Right renal cortex interstitium (tissue), 3 donors: ENCODE measurements at regions not wholly inside any gene's neighbourhood (a gene's known extent, or its start where the extent isn't known, plus 50 kb on each side); places are given as distances from the start of the nearest gene placed in this dataset.
"Not testable (repeated sequence)": the region's sequence is repeated elsewhere in the genome, so short reads cannot be mapped to it uniquely, and the experiment has no call there.

ENCODE experiments used
- DNase-seq, 3 donors: peaks; one replicate each; pipeline ENCODE4 v3.0.0-alpha.2; 2013; ENCODE audit warnings: low read depth in 3 of 3, low spot score in 2 of 3

DNA sequence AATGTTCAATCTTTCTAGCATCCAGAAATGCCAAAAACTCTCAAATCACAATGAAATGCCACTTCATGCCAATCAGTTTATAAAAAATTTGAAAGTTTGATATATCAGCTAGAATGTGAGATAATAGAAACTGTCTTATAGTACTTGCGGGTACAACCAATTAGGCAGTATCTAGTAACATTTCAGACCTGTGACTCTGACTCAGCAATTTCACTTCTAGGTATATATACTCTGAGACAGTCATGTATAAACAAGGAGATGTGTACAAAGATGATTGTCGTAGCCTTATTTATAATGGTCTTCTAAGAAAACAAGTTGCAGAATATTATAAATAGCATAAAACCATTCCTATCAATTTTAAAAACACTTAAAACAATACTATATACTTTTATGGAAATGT lies 252.3 kb upstream of the PODXL start:
- no peak for DNase-seq

DNA sequence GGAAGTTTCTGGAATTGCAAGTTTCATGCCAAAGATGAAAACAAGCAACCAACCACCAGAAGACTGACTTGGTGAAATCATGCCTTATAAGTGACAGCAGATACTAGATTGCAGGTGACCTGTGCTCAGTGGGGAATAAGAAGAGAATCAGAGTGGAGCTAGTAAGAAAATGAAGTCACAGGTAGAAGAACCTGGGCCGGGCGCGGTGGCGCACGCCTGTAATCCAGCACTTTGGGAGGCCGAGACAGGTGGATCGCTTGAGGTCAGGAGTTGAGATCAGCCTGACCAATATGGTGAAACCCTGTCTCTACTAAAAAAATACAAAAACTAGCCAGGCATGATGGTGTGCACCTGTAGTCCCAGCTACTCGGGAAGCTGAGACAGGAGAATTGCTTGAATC lies 251.7 kb upstream of the PODXL start:
- not testable (repeated sequence) for DNase-seq

DNA sequence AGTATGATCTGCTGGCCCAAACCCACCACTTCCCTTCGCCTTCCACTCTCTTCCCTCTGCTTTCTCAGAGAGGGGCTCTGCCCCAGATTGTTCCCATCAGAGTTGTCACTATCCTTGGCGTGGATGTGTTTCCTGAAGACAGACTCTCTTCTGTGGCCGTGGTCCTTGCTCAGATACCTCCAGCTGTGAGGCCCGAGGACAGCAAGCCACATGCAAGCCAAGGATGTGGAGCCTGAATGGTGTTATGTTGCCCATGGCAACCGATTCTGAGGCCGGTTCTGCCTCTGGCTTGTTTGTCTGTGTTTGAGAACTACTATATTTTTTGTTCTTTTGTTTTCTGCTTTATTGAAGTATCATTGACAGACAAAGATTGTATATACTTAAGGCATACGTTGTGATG lies 247.4 kb upstream of the PODXL start:
- no peak for DNase-seq

DNA sequence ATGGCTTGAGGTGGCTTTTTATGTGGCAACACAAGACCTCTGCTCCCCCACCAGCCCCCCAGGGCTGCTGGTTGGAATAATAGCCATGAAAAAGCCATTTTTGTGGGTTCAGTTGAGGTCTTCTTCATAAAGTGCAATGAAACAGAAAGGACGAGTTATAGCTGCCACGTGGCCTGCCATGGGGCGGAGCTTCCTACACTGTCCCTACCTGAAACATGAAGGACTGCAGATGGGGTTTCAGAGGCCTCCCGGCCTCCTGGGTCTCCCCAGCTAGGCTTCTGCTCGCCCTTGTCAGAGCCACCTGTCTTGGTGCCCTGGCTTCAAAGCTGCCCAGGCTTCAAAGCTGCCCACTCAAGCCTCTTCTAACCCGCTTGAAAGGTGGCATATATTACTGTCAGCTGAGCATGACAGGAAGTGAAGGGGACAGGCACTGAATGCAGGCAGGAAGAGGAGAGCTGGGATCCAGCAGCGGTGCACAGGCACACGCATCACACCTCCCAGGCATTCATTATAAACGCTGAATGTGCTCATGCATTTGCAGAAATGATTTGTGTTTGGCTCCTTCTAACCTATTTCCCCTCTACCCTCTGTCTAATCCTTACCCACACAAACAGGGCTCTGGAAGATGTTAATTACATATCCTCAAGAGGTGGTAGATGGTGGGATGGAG lies 245.9 kb upstream of the PODXL start:
- DNase-seq: no peak

DNA sequence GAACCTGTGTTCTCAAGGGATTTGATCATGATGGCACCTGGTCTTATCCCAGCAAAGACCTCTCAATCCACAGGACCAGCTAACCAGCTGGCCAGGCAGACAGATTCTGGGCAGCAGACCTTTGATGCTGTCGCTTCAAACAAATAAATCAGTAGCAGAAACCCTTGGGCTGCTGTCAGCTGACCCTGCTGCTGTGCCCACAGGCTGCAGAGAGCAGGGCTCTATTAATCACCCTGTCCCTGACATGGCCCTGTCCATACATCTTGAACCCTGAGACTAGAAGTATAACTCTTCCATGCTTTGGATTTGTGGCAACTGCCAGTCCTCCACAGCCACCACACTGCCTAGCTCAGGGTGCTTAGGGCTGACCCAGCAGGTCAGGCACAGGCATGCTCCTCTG lies 244.1 kb upstream of the PODXL start:
- no peak for DNase-seq

DNA sequence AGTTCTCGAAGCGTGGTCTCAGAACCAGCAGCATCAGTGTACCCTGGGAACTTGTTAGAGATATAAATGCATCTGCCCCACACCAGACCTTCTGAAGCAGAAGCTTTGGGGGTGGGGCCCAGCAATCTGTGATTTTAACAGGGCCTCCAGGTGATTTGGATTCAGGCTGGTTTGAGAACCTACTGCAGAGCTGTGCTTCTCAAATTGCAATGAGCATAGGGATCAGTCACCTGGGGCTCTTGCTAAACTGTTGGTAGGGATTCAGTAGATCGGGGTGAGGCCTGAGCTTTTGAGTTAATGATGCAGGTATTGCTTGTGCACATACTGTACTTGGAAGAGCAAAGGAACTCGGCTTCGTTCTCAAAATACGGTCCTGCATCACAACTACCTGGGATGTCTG lies 243.6 kb upstream of the PODXL start:
- DNase-seq: no peak

DNA sequence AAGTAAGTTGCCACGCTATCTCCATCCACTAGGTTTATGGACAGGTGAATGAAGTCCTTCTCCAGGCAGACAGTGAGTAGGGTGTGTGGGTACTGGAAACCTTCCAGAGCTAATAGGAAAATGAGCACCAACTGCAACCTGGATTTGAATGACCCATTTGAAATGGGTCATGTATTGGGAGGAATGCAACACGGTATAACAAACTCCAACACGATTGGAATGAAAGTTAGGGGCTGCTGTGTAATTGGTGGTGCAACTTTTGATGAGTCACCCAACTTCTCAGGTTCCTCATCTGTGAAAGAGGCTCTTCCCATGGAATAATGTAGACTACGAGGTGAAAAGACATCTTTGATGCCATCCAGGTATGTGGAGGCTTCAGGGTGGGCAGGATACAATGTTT lies 241.4 kb upstream of the PODXL start:
- DNase-seq: no peak

DNA sequence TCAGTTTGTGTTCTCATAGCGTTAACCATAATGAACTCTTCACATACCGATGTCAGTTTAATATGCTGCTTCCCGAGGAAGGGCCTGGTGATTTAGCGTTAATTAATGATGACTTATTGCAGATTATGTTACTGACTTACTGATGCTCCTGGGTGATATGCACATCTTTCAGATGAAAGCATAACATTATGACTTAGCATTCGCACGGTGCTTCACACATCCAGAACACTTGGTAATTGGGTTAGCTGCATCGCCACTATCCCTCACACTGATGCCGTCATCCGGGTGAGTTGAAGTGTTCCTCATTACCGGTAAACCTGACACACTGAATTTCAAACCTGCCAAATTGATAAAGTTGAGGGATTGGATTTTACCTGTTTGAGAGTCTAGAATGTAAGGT lies 239.0 kb upstream of the PODXL start:
- no peak for DNase-seq

DNA sequence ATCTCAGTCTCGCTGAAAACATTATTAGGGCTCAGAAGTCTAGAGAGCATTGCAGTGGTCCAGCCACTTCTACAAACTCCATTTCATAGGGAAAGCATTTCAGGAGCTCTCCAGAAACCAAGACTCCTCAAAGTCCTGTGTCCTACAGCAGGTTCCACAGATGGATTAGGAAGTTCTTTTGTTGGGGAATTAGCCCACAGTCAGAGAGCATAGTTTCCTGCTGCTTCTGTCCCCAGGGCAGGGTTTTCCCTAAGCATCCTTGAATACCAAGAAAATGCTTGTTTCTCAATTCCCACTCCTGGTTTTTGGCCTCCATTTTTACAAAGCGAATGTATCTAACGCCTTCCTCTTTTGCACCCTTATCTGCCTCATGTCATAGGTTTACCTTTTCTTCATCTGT lies 235.9 kb upstream of the PODXL start:
- no peak for DNase-seq

DNA sequence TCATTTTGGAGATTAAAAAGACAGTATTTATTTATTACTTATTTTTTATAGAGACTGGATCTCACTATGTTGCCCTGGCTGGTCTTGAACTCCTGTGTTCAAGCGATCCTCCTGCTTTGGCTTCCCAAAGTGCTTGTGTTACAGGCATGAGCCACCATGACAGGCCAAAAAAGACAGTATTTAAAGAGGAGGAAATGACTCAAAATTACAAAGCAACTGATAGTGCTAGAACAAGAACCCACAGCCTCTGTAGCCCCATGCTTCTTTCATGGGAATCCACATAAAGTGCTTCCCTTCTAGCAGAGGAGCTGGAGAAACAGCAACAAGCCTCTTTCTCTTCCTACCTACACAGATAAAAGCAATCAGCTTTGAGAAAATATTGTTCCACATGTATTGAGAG lies 230.7 kb upstream of the PODXL start:
- DNase-seq: no peak

DNA sequence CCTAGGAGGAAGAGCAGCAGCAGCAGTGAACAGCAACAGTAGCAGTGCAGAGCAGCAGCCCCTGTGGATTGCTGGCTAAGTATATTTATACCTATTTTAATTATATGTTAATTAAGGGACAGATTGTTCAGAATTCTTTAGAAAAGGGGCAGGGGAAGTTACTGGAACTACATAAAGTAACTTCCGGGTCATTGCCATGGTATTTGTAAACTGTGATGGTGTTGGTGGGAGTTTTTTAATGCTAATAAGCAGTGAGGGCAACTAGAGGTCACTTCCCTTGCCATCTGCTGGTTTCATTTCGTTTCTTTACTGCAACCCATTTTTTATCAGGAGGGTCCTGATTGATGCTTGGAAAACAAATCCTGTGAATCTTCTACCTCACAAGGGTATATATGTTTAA lies 229.8 kb upstream of the PODXL start:
- DNase-seq: no peak

DNA sequence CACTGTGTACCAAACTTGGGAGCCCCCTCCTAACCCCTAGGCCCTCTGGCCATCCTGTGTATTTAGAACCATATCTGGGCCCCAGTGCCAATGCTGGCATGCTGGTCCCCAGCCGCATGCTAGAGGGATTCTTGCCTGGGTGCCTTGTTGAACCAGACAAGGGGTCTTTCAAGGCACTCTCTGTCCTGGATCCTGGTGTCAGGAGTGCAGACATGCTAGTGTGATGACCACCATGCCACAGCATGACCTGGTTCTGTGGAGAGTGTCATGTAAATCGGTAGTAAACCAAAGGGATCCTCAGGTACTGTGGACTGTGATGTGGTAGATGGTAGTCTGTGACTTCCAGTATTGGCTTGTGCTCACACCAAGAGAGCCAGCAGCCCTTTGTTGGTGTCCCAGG lies 222.2 kb upstream of the PODXL start:
- no peak for DNase-seq

DNA sequence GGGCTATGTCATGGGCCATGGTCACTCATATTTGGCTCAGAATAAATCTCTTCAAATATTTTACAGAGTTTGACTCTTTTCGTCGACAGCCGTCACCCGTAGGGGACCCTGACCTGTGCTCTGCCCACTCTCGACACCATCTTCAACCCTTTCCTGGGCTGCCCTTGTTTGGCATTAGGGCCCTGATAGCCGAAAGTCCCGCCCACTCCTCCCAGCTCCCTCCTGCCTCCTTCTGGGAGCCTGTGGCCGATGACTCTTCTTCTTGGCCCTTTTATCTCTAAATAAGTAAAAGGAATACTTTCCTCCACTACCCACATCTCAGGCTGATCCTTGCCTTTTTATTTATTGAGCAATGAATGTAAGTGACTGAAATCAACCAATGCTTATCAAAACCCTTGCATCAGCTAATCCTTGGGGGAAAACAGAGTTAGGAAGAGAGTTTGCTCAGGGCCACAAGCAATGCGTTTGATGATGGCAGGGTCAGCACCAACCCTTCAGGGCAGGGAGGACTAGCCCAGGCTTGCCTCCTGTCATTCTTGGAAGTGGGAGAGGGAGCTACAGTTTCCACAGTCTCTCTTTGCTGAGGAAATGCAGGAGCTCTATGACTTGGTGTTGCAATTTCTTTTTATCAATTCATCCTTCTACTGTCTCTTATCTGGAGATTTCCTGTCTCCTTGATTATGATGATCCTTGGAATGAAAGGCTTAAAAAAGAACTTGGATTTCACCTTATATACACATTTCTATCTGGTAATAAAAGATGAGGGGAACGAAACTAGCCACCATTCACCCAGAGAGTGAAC lies 218.2 kb upstream of the PODXL start:
- no peak for DNase-seq

DNA sequence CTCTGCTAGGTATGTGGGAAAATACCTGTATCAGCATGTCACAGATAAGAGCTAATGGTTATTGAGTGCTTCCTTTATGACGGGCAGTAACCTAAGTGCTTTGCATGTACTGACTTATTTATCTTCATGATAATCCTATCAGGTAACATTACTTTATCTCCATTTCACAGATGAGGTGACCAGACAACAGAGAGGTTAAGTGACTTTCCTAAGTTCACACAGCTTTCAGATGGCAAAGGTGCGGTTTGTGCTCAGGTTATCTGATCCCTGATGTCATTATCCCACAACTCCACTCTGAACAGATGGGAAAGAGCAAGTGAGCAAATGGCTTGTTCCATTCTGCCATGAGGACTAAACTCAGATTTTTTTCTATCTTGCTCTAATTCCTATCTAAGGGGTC lies 217.0 kb upstream of the PODXL start:
- DNase-seq: no peak

DNA sequence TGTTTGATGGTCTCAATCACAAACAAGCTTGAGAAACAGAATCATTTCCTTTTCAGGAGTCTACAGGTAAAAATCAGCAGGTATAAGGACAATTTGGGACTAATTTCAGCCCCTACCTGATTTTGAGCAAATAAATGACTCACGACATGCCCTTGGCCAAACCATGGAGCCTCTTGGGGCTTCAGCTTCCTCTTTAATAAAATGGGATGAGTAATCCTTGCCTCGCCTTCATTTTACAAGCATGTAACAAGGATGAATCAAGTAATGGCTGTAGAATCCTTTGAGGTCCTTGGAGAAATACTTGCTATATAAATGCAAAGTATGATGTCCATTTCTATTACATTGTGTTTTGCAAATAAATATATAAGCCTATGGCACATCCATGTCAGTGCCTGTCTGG lies 212.8 kb upstream of the PODXL start:
- DNase-seq: no peak

DNA sequence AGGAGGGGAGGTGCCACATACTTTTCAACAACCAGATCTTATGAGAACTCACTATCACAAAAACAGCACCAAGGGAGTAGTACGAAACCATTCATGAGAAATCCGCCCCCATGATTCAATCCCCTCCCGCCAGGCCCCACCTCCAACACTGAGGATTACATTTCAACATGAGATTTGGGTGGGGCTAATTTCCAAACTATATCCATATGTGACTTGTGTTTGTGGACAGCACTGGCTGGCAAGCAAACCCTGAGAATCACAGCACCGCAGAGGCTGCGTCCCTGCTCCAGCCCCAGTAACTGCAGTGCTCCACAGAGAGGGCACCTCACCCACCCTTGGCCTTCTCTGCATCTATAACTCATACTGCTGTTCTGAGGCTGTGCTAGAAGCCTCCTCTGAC lies 211.2 kb upstream of the PODXL start:
- DNase-seq: no peak

DNA sequence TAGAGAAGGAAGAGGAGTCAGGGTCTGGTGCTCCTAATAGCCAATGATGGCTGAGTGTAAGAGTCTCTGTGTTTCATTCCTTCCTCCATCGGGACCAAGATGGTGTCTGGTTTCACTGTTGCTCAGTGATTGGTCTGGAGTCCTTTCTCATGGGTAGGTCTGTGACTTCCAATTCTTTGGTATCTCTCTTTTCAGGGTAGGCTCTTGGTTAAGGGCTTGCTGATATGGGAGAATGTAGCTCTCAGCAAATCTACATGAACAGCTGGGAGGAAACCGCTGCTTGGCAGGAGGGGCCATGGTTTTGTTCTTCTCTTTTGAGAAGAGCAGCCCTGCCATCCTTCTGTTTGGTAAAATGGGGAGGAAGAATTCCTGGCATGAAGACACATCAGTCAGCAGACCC lies 209.1 kb upstream of the PODXL start:
- DNase-seq: no peak

DNA sequence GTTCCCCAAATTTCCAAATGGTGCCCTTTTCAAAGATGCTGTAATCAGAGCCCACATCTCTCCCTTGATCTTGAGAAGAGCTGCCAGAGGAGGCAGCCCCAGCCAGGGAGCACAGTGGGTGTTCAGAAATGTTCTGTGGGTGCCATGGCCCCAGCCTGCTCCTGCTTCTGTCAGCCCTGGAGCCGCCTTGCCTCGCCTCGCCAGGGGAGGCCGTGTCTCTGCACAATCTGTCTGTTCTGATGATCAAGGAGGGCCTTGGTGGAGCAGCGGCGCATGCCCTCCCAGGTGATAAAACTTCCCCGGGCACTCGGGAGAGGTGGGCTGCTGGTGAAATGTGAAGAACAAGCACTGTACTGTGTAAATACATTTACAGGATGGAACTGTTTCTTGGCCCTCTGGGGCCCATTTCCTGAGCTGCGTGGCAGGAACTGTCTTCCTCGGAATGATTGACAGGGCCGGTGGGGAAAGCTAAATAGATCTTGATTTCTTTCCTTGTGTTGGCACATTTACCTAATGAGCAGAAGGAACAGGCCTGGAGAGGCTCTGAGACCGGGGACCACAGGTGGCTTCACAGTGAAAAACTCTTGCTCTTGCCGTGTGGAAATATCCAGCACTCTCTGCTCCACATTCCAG lies 207.8 kb upstream of the PODXL start:
- no peak for DNase-seq

DNA sequence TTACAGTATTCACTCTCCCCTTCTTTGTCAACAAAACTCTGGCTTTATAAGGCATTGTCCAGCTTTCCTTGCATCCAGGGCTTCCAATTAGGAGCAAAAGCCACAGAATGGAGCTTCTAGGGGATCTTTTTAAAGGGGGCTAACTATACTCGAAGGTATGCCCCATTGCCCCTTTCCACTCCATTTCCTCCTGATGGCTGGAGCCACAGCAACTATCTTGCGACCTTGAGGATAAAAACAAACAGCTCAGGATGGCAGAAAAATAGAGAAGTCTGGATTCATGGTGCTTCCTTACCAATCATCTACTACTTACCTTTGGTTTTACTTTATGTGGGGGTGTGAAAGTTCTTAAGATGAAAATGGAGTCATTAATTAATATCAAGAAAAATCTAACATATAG lies 206.3 kb upstream of the PODXL start:
- DNase-seq: no peak

DNA sequence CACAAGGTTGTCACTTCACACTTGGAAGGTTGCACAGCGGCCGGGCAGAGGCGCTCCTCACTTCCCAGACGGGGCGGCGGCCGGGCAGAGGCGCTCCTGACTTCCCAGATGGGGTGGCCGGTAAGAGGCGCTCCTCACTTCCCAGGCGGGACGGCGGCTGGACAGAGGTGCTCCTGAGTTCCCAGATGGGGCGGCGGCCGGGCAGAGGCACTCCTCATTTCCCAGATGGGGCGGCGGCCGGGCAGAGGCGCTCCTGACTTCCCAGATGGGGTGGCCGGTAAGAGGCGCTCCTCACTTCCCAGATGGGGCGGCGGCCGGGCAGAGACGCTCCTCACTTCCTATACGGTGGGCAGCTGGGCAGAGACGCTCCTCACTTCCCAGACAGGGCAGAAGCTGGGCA lies 199.4 kb upstream of the PODXL start:
- not testable (repeated sequence) for DNase-seq

DNA sequence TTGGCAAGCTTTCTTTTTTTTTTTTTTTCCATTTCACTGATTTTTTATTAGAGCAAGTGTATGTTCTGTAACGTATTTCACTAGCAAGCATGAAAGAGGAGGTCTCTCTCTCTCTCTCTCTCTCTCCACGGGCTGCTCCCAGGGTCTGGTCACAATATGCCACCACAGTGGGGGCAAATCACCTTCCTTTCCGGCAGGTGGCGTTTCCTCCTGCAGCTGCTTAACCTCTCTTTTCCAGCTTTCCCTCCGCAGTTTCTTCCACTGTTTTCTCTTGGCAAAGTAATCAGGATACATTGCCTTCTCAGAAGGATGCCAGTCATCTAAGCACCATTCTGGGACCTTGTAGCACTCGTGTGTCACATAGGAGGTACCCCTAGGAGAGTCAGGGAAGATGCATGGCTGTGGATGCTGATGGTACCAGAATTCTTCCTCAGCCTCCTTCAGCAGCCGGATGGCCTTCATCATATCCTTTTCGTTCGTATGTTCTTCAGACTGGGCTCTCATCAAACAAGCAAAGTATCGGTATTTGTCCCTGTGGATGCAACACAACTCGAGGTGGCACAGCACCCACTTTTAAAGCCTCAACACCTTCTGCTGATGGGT lies 197.3 kb upstream of the PODXL start:
- no peak for DNase-seq
